OCI-LY1 (cell line): ENCODE measurements at regions not wholly inside any gene's neighbourhood (a gene's known extent, or its start where the extent isn't known, plus 50 kb on each side); places are given as distances from the start of the nearest gene placed in this dataset.

Source experiments
- H2AFZ ChIP-seq: fragments of 200-600 bp; sonication (generic), shearing (Covaris generic); 2 replicates; pipeline ENCODE4 v1.6.0; 2014; ENCODE audit warnings: antibody characterized with exemption, mild to moderate bottlenecking, low read length
- H3F3A ChIP-seq: fragments of 200-600 bp; sonication (generic), shearing (Covaris generic); 2 replicates; pipeline ENCODE4 v1.6.0; 2014; ENCODE audit warnings: mild to moderate bottlenecking, antibody characterized with exemption, low read length, moderate library complexity; ENCODE audit not compliant: insufficient read depth
- H3K27ac ChIP-seq: fragments of 200-600 bp; sonication (generic); 2 replicates; pipeline ENCODE4 v1.5.1; 2014; ENCODE audit warnings: low read length, mixed run types, mild to moderate bottlenecking, low read depth; ENCODE audit not compliant: poor library complexity, severe bottlenecking
- H3K27me3 ChIP-seq: fragments of 200-600 bp; sonication (generic); 2 replicates; pipeline ENCODE4 v1.6.0; 2014; ENCODE audit warnings: antibody characterized with exemption, mild to moderate bottlenecking, low read length, moderate library complexity; ENCODE audit not compliant: insufficient read depth
- H3K36me3 ChIP-seq: fragments of 200-600 bp; sonication (generic); 2 replicates; pipeline ENCODE4 v1.6.1; 2014; ENCODE audit warnings: mild to moderate bottlenecking, antibody characterized with exemption, low read length, moderate library complexity, mixed read lengths; ENCODE audit not compliant: insufficient read depth
- H3K4me1 ChIP-seq: fragments of 200-600 bp; sonication (generic); 2 replicates; pipeline ENCODE4 v1.5.1; 2014; ENCODE audit warnings: mild to moderate bottlenecking, low read length, moderate library complexity; ENCODE audit not compliant: insufficient read depth, severe bottlenecking
- H3K4me2 ChIP-seq: fragments of 200-600 bp; sonication (generic), shearing (Covaris generic); 2 replicates; pipeline ENCODE4 v1.6.1; 2014; ENCODE audit warnings: low read length
- H3K4me3 ChIP-seq: fragments of 200-600 bp; sonication (generic); 2 replicates; pipeline ENCODE4 v1.5.1; 2014; ENCODE audit warnings: low read length, low read depth, mild to moderate bottlenecking, mixed read lengths; ENCODE audit not compliant: poor library complexity, severe bottlenecking
- H3K79me2 ChIP-seq: fragments of 200-600 bp; shearing (Covaris generic); 2 replicates; pipeline ENCODE4 v1.6.1; 2016; ENCODE audit warnings: mixed run types, low read length, mixed read lengths; ENCODE audit not compliant: insufficient read depth
- H3K9ac ChIP-seq: fragments of 200-600 bp; sonication (generic), shearing (Covaris generic); 2 replicates; pipeline ENCODE4 v1.6.1; 2014; ENCODE audit warnings: mild to moderate bottlenecking, low read length, mixed read lengths
- H3K9me2 ChIP-seq: fragments of 200-600 bp; sonication (generic), shearing (Covaris generic); 2 replicates; pipeline ENCODE4 v1.6.1; 2014; ENCODE audit warnings: low read depth, mild to moderate bottlenecking, low read length, mixed read lengths
- H3K9me3 ChIP-seq: fragments of 200-600 bp; shearing (Covaris generic); 2 replicates; pipeline ENCODE4 v1.6.1; 2014; ENCODE audit warnings: low read length, mixed read lengths
- H4K20me1 ChIP-seq: fragments of 200-600 bp; sonication (generic), shearing (Covaris generic); 2 replicates; pipeline ENCODE4 v1.6.0; 2016; ENCODE audit warnings: mild to moderate bottlenecking, low read length; ENCODE audit not compliant: insufficient read depth
- CTCF ChIP-seq: fragments of 200-600 bp; sonication (generic), shearing (Covaris generic); IDR thresholded peaks from 2 replicates; pipeline ENCODE4 v1.5.1; 2017; ENCODE audit warnings: mild to moderate bottlenecking, antibody characterized with exemption, low read length, moderate library complexity, mixed read lengths
- EZH2 ChIP-seq: fragments of 200-600 bp; sonication (generic), shearing (Covaris generic); IDR thresholded peaks from 2 replicates; pipeline ENCODE4 v1.8.0; 2017; ENCODE audit warnings: borderline replicate concordance, mixed run types, mild to moderate bottlenecking, antibody characterized with exemption, low read length, moderate library complexity, mixed read lengths

GRCh38 chr10:111131168-111131799 is 54.5 kb downstream of the ADRA2A start:
- no peaks in the 10 kb centered on the region for H3K9me3 ChIP-seq
- H3F3A ChIP-seq, result no peaks in the 10 kb centered on the region
- H3K4me3 ChIP-seq, result no peak overlapping the region
- TF ChIP-seq CTCF, result no peak
- no peak for TF ChIP-seq EZH2
- H3K79me2 ChIP-seq, result no peaks in the 10 kb centered on the region
- no peaks in the 10 kb centered on the region for H3K27me3 ChIP-seq
- H3K27ac ChIP-seq, result no peak overlapping the region
- H3K9me2 ChIP-seq, result no peaks in the 10 kb centered on the region
- H4K20me1 ChIP-seq, result no peaks in the 10 kb centered on the region
- no peaks in the 10 kb centered on the region for H3K4me1 ChIP-seq
- no peak overlapping the region for H3K9ac ChIP-seq
- no peak overlapping the region for H2AFZ ChIP-seq
- no peak overlapping the region for H3K4me2 ChIP-seq
- H3K36me3 ChIP-seq, result no peaks in the 10 kb centered on the region

GRCh38 chr10:111137007-111137406 is 60.2 kb downstream of the ADRA2A start:
- peaks cover 3% of the 10 kb centered on the region for H3K27me3 ChIP-seq
- H3K27ac ChIP-seq, result no peak overlapping the region
- no peaks in the 10 kb centered on the region for H3K79me2 ChIP-seq
- no peak overlapping the region for H3K4me2 ChIP-seq
- no peaks in the 10 kb centered on the region for H4K20me1 ChIP-seq
- no peaks in the 10 kb centered on the region for H3K4me1 ChIP-seq
- H3K9me3 ChIP-seq, result no peaks in the 10 kb centered on the region
- TF ChIP-seq EZH2 (no peak), CTCF (no peak)
- no peaks in the 10 kb centered on the region for H3K36me3 ChIP-seq
- no peak overlapping the region for H2AFZ ChIP-seq
- H3K4me3 ChIP-seq, result no peak overlapping the region
- no peak overlapping the region for H3K9ac ChIP-seq
- no peaks in the 10 kb centered on the region for H3F3A ChIP-seq
- no peaks in the 10 kb centered on the region for H3K9me2 ChIP-seq

DNA sequence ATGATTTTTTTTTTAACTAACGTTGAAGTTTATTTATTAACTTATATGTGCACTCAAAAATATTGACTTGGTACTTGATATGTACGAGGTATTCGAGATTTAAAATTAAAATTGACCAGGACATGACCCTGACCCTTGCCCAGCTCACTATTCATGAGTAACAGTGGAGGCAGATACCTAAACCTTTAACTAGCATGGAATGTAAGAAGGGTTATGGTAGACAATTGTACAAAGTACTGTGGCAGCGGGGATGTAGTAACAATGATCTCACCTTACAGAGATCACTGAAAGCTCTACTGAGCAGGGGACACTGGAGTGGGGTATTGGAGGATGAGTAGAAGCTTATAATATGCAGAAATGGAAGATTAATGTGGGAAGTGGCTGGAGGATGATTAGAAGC is 60.8 kb downstream of the ADRA2A start:
- no peaks in the 10 kb centered on the region for H3K9me2 ChIP-seq
- H3K4me3 ChIP-seq, result no peak overlapping the region
- no peaks in the 10 kb centered on the region for H3K79me2 ChIP-seq
- no peaks in the 10 kb centered on the region for H3F3A ChIP-seq
- no peaks in the 10 kb centered on the region for H4K20me1 ChIP-seq
- no peak overlapping the region for H3K9ac ChIP-seq
- H2AFZ ChIP-seq, result no peak overlapping the region
- no peak overlapping the region for H3K4me2 ChIP-seq
- H3K4me1 ChIP-seq, result no peaks in the 10 kb centered on the region
- no peaks in the 10 kb centered on the region for H3K9me3 ChIP-seq
- TF ChIP-seq EZH2, result no peak
- H3K27me3 ChIP-seq, result peaks cover 7% of the 10 kb centered on the region
- no peak overlapping the region for H3K27ac ChIP-seq
- H3K36me3 ChIP-seq, result no peaks in the 10 kb centered on the region

GRCh38 chr10:111138544-111138943 is 61.7 kb downstream of the ADRA2A start:
- Histone ChIP-seq H4K20me1 (no peaks in the 10 kb centered on the region), H3K9me3 (no peaks in the 10 kb centered on the region), H3K36me3 (no peaks in the 10 kb centered on the region), H3K79me2 (no peaks in the 10 kb centered on the region), H3K9ac (no peak overlapping the region), H3K4me1 (no peaks in the 10 kb centered on the region), H3F3A (no peaks in the 10 kb centered on the region), H3K4me2 (no peak overlapping the region), H2AFZ (no peak overlapping the region), H3K4me3 (no peak overlapping the region), H3K27ac (no peak overlapping the region), H3K27me3 (peaks cover 10% of the 10 kb centered on the region), H3K9me2 (no peaks in the 10 kb centered on the region)
- no peak for TF ChIP-seq CTCF
- no peak for TF ChIP-seq EZH2
